Upper lobe of left lung (tissue), 6 donors: ENCODE measurements at regions not wholly inside any gene's neighbourhood (a gene's known extent, or its start where the extent isn't known, plus 50 kb on each side); places are given as distances from the start of the nearest gene placed in this dataset.

Experiments used
- ATAC-seq, 2 donors: fragments of 200-7000 bp; cut with Tn5 transposase; one replicate each; pipeline ENCODE4 v1.9.1; 2022; ENCODE audit warnings: mild to moderate bottlenecking in 2 of 2, moderate library complexity in 2 of 2; ENCODE audit not compliant: low FRiP score in 2 of 2
- DNase-seq, 2 donors: peaks; one replicate each; pipeline ENCODE4 v3.0.0-alpha.2; 2019 to 2020
- H3K27ac ChIP-seq, 4 donors: fragments of 200-600 bp; sonication (generic); one replicate each; pipeline ENCODE4 v1.5.1; 2016 to 2019
- H3K27me3 ChIP-seq, 4 donors: fragments of 200-600 bp; sonication (generic); one replicate each; pipeline ENCODE4 v1.5.1; 2017 to 2019
- H3K36me3 ChIP-seq, 4 donors: fragments of 200-600 bp; sonication (generic); one replicate each; pipeline ENCODE4 v1.5.1; 2016 to 2019
- H3K4me1 ChIP-seq, 4 donors: fragments of 200-600 bp; sonication (generic); one replicate each; pipeline ENCODE4 v1.5.1; 2018 to 2019
- H3K4me3 ChIP-seq, 4 donors: fragments of 200-600 bp; sonication (generic); one replicate each; pipeline ENCODE4 v1.5.1; 2017 to 2019; ENCODE audit warnings: mild to moderate bottlenecking in 2 of 4, moderate library complexity in 1 of 4
- H3K9me3 ChIP-seq, 4 donors: fragments of 200-600 bp; sonication (generic); one replicate each; pipeline ENCODE4 v1.5.1; 2018 to 2019
- EP300 ChIP-seq, 4 donors: sonication (generic); formaldehyde crosslinking; IDR thresholded peaks; one replicate each; pipeline ENCODE4 v1.5.1; 2017; ENCODE audit warnings: antibody characterized with exemption in 4 of 4, control low read depth in 2 of 4
- POLR2A ChIP-seq, 4 donors: fragments of 450-650 bp; IDR thresholded peaks; one replicate each; pipeline ENCODE4 v1.5.1; 2016 to 2017; ENCODE audit warnings: antibody characterized with exemption in 4 of 4, mild to moderate bottlenecking in 2 of 4
- POLR2AphosphoS5 ChIP-seq, 2 donors: sonication (generic); formaldehyde crosslinking; IDR thresholded peaks; one replicate each; pipeline ENCODE4 v1.5.1; 2017; ENCODE audit warnings: antibody characterized with exemption in 2 of 2
- WGBS, 2 donors: methylation state at CpG; one replicate each; pipeline ENCODE4 v1.1.5; 2017 to 2018; 5-methylcytosine and 5-hydroxymethylcytosine counted together
- TF ChIP-seq, protein P1 (sequence below), 6 experiments: fragments of 450-650 bp in 4 of 6; fragments of 200-600 bp in 2 of 6; sonication (generic) in 2 of 6; IDR thresholded peaks; one replicate each; pipeline ENCODE4 v1.5.1; 2016 to 2019; ENCODE audit warnings: antibody characterized with exemption in 6 of 6
- donor health status: DM: no; HTN: no; CAD: no; lungs with moderate emphysema.
- donor health status: DM: no; HTN: yes; CAD: no; lungs with severe emphysema.

DNA sequence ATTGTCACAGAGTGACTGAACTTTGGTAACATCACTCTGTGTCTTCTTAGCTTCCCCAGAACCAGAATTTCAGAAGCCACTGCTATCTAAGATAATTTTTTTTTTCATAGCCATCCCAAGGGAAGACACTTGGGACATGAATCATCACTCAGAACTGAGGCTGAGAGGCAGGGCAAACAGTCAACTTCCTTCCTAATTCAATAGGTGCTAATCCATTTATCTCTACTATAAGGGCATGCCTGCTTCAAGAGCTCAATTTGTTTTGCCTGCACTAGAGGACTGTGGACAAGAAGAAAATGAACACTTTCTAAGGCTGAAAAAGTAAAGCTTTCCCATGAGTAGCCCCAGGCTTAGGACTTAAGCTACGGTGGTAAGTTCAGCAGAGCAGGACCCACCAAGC is 56.7 kb upstream of the MYRIP start:
- Histone ChIP-seq H3K4me3 (no peak overlapping the region), H3K27me3 (no peaks in the 10 kb centered on the region), H3K27ac (no peak overlapping the region), H3K36me3 (no peaks in the 10 kb centered on the region), H3K9me3 (no peaks in the 10 kb centered on the region), H3K4me1 (no peaks in the 10 kb centered on the region)
- no peak for ATAC-seq
- no peak for DNase-seq
- 63 to 86% methylated on average over 1 of the region's 1 CpG for WGBS, 2 donors
- TF ChIP-seq EP300 (IDR thresholded peaks at IDR 0.05) (no peak), POLR2AphosphoS5 (IDR thresholded peaks at IDR 0.05) (no peak), POLR2A (IDR thresholded peaks at IDR 0.05) (no peak)
- TF ChIP-seq, protein P1, sequence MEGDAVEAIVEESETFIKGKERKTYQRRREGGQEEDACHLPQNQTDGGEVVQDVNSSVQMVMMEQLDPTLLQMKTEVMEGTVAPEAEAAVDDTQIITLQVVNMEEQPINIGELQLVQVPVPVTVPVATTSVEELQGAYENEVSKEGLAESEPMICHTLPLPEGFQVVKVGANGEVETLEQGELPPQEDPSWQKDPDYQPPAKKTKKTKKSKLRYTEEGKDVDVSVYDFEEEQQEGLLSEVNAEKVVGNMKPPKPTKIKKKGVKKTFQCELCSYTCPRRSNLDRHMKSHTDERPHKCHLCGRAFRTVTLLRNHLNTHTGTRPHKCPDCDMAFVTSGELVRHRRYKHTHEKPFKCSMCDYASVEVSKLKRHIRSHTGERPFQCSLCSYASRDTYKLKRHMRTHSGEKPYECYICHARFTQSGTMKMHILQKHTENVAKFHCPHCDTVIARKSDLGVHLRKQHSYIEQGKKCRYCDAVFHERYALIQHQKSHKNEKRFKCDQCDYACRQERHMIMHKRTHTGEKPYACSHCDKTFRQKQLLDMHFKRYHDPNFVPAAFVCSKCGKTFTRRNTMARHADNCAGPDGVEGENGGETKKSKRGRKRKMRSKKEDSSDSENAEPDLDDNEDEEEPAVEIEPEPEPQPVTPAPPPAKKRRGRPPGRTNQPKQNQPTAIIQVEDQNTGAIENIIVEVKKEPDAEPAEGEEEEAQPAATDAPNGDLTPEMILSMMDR (IDR thresholded peaks at IDR 0.05): no peak

DNA sequence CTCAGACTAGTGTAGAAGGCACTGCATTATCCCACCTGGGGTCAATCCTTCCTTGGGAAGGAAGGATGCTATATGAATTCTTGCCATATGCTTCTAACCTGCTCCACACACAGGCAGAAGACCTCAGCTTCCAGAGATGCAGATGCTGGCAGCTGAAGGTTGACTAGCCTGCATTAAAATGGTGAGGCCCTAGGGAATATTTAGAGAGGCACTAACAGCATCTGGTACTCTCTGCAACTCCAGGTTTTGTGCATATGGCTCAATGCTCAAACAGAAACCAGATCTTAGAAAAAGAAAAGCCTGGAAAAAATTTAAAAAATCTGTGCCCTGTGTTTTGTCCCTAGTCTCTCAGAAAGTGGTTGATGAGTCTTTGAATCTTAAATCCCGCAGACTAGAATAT is 56.0 kb upstream of the MYRIP start:
- Histone ChIP-seq H3K27ac (no peak overlapping the region), H3K27me3 (no peaks in the 10 kb centered on the region), H3K9me3 (no peaks in the 10 kb centered on the region), H3K4me3 (no peak overlapping the region), H3K4me1 (no peaks in the 10 kb centered on the region), H3K36me3 (no peaks in the 10 kb centered on the region)
- no peak for DNase-seq
- TF ChIP-seq POLR2A (IDR thresholded peaks at IDR 0.05) (no peak), POLR2AphosphoS5 (IDR thresholded peaks at IDR 0.05) (no peak), EP300 (IDR thresholded peaks at IDR 0.05) (no peak)
- TF ChIP-seq, protein P1 (IDR thresholded peaks at IDR 0.05): no peak
- 88 to 93% methylated on average over 1 of the region's 1 CpG for WGBS, 2 donors
- no peak for ATAC-seq

DNA sequence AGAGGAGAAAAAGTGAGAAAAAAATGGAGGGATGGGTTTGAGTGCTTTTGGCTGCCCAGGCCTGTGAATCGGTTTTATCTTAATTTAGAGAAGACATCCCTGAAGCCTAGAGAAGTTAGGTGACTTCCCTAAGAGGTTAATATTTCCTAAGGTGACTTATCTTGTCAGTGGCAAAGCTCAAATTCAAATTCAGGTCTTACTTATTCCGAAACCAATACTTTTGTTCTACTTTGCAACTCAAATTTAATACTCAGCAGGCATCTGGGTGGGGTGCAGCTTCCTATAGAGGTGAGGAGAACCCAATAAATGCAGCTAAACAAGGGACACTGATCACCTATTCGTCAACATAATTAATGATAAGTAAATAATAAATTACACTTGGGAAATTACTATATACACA is 54.9 kb upstream of the MYRIP start:
- H3K4me3 ChIP-seq: no peak overlapping the region
- no peaks in the 10 kb centered on the region for H3K27me3 ChIP-seq
- ATAC-seq: no peak
- no peaks in the 10 kb centered on the region for H3K4me1 ChIP-seq
- no peak overlapping the region for H3K27ac ChIP-seq
- 80 to 89% methylated on average over 3 of the region's 3 CpGs for WGBS, 2 donors
- no peak for TF ChIP-seq POLR2A (IDR thresholded peaks at IDR 0.05)
- TF ChIP-seq POLR2AphosphoS5 (IDR thresholded peaks at IDR 0.05): no peak
- TF ChIP-seq, protein P1 (IDR thresholded peaks at IDR 0.05): no peak
- TF ChIP-seq EP300 (IDR thresholded peaks at IDR 0.05): no peak
- DNase-seq: no peak
- no peaks in the 10 kb centered on the region for H3K36me3 ChIP-seq
- no peaks in the 10 kb centered on the region for H3K9me3 ChIP-seq

DNA sequence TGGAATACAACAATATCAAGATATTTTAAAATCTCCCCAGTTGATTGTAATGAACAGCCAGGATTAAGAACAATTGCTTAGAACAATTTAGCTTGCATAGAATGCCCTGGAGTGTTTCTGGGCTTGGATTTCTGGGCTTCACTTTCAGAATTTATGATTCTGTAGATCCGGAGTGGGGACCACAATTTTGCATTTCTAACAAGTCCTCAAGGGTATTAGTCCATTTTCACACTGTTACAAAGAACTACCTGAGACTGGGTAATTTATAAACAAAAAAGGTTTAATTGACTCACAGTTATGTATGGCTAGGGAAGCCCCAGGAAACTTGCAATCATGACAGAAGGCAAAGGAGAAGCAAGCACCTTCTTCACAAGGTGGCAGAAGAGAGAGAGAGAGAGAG is 54.3 kb upstream of the MYRIP start:
- Histone ChIP-seq H3K36me3 (no peaks in the 10 kb centered on the region), H3K9me3 (no peaks in the 10 kb centered on the region), H3K27ac (no peak overlapping the region), H3K27me3 (no peaks in the 10 kb centered on the region), H3K4me3 (no peak overlapping the region), H3K4me1 (no peaks in the 10 kb centered on the region)
- 81 to 89% methylated on average over 1 of the region's 1 CpG for WGBS, 2 donors
- DNase-seq (no peak), ATAC-seq (no peak)
- no peak for TF ChIP-seq POLR2AphosphoS5 (IDR thresholded peaks at IDR 0.05)
- TF ChIP-seq EP300 (IDR thresholded peaks at IDR 0.05): no peak
- TF ChIP-seq, protein P1 (IDR thresholded peaks at IDR 0.05): no peak
- TF ChIP-seq POLR2A (IDR thresholded peaks at IDR 0.05): no peak

DNA sequence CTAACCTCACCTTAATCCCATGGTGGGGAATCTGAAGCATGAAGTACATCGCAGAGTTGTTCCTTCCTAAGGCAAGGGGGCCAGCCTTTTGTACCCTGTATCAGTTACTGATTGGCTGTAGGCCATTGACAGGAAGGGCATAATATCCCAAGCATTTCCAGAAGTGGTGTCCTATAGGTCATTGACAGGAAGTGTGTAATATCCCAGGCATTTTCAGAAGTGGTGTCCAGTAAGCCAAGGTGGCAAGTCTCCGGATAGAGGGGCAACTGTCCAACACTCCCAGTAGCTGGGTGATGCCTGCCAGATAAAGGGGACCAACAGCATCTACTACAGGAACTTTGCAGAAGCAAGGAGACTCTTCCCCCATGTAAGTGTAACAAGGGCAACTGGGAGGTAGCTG is 52.1 kb upstream of the MYRIP start:
- no peaks in the 10 kb centered on the region for H3K27me3 ChIP-seq
- DNase-seq (no peak), ATAC-seq (no peak)
- no peak overlapping the region for H3K27ac ChIP-seq
- TF ChIP-seq, protein P1 (IDR thresholded peaks at IDR 0.05): no peak
- no peaks in the 10 kb centered on the region for H3K4me1 ChIP-seq
- 56 to 62% methylated on average over 1 to 2 of the region's 2 CpGs for WGBS, 2 donors
- H3K4me3 ChIP-seq: no peak overlapping the region
- H3K36me3 ChIP-seq: no peaks in the 10 kb centered on the region
- no peaks in the 10 kb centered on the region for H3K9me3 ChIP-seq
